ENCODE measurements at regions not wholly inside any gene's neighbourhood (a gene's known extent, or its start where the extent isn't known, plus 50 kb on each side); places are given as distances from the start of the nearest gene placed in this dataset.
"Not testable (repeated sequence)": the region's sequence is repeated elsewhere in the genome, so short reads cannot be mapped to it uniquely, and the experiment has no call there.

- no peak overlapping the region for H3K27ac ChIP-seq
- no peak for TF ChIP-seq ZFX (IDR thresholded peaks at IDR 0.05; ENCODE audit: borderline replicate concordance)
- TF ChIP-seq, protein P1, sequence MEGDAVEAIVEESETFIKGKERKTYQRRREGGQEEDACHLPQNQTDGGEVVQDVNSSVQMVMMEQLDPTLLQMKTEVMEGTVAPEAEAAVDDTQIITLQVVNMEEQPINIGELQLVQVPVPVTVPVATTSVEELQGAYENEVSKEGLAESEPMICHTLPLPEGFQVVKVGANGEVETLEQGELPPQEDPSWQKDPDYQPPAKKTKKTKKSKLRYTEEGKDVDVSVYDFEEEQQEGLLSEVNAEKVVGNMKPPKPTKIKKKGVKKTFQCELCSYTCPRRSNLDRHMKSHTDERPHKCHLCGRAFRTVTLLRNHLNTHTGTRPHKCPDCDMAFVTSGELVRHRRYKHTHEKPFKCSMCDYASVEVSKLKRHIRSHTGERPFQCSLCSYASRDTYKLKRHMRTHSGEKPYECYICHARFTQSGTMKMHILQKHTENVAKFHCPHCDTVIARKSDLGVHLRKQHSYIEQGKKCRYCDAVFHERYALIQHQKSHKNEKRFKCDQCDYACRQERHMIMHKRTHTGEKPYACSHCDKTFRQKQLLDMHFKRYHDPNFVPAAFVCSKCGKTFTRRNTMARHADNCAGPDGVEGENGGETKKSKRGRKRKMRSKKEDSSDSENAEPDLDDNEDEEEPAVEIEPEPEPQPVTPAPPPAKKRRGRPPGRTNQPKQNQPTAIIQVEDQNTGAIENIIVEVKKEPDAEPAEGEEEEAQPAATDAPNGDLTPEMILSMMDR (IDR thresholded peaks at IDR 0.05), result no peak
Observed at GRCh38 chr4:103415801-103416200, 217.7 kb upstream of the CENPE start.

DNA sequence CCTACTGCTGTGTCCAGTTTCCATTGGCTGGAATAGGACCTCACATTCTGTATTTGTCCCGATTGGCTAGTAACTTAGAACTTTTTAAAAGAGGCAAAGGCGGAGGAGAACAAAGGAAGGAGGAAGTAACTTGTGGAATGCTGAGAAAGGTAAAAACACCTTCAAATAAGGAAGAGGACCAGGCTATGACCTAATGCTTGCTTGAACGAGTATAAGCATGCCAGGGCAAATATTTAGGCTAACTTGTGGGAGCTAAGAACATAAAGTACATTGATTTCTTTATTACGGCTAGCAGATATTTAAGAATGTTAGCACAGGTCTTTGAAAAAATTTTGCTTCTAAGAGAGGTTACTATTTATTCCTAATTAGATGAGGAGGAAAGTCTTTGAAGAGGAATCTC lies 214.5 kb upstream of the CENPE start:
- not testable (repeated sequence) for H3K27ac ChIP-seq

DNA sequence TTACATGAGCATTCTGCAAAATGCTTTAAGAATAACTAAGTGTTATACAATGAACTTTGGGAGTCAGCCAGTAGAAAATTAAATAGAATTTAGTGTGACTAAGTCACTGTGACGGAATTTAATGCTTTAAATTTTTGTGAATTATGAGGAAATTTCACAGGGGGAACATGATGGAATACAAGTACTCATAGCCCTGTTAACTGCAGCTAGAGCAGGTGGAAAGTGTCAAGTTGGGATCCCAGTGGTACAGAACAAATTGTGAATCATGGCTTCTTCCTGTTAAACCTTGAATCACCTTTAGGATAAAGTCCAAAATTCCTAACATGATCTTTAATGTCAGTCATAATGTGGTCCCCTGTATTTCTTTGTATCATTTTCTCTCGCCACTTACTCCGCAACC lies 212.2 kb upstream of the CENPE start:
- TF ChIP-seq, protein P1 (IDR thresholded peaks at IDR 0.05), result no peak
- no peak overlapping the region for H3K27ac ChIP-seq

- TF ChIP-seq, protein P1 (IDR thresholded peaks at IDR 0.05), result no peak
- no peak for TF ChIP-seq ZFX (IDR thresholded peaks at IDR 0.05; ENCODE audit: borderline replicate concordance)
- no peak overlapping the region for H3K27ac ChIP-seq
Observed at GRCh38 chr4:103405415-103405814, 207.3 kb upstream of the CENPE start.

- no peak for TF ChIP-seq ZFX (IDR thresholded peaks at IDR 0.05; ENCODE audit: borderline replicate concordance)
- TF ChIP-seq, protein P1 (IDR thresholded peaks at IDR 0.05), result no peak
- no peak overlapping the region for H3K27ac ChIP-seq
Observed at GRCh38 chr4:103403619-103404018, 205.5 kb upstream of the CENPE start.

- TF ChIP-seq ZFX (IDR thresholded peaks at IDR 0.05; ENCODE audit: borderline replicate concordance), result no peak
- TF ChIP-seq, protein P1 (IDR thresholded peaks at IDR 0.05), result no peak
Observed at GRCh38 chr4:103402198-103402597, 204.1 kb upstream of the CENPE start.

GRCh38 chr4:103400405-103400804 lies 202.3 kb upstream of the CENPE start:
- H3K27ac ChIP-seq, result no peak overlapping the region
- TF ChIP-seq, protein P1 (IDR thresholded peaks at IDR 0.05), result no peak
- no peak for TF ChIP-seq ZFX (IDR thresholded peaks at IDR 0.05; ENCODE audit: borderline replicate concordance)

More at GRCh38 chr4:103402198-103402597, 204.1 kb upstream of the CENPE start:
- H3K27ac ChIP-seq, result no peak overlapping the region

DNA sequence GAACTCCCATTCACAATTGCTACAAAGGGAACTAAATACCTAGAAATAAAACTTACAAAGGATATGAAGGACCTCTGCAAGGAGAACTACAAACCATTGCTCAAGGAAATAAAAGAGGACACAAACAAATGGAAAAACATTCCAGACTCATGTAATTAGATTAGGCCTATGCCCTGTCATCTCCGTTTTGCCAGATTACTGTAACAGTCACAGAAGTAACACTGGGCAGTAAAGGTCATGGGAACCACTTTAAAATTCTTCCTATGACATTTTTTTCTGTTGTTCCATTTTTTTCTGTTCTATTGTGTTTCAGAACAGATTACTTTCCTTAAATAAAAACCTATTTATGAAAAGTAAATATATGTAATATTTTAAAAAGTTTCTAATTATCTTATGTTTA lies 199.4 kb upstream of the CENPE start:
- TF ChIP-seq, protein P1 (IDR thresholded peaks at IDR 0.05), result no peak
- no peak for TF ChIP-seq ZFX (IDR thresholded peaks at IDR 0.05; ENCODE audit: borderline replicate concordance)
- H3K27ac ChIP-seq, result no peak overlapping the region

GRCh38 chr4:103387508-103388011 lies 189.4 kb upstream of the CENPE start:
- H3K27ac ChIP-seq, result not testable (repeated sequence)

DNA sequence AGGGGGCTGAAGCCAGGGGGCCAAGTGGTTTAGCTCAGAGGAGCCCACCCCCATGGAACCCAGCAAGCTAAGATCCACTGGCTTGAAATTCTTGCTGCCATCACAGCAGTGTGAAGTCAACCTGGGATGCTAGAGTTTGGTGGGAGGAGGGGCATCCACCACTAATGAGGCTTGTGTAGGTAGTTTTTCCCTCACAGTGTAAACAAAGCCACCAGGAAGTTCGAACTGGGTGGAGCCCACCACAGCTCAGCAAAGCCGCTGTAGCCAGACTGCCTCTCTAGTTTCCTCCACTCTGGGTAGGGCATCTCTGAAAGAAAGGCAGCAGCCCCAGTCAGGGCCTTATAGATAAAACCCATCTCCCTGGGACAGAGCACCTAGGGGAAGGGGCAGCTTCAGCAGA lies 187.4 kb upstream of the CENPE start:
- H3K27ac ChIP-seq, result not testable (repeated sequence)

All from 22Rv1 (cell line).